Skeletal muscle satellite cell (primary cell): ENCODE measurements at regions not wholly inside any gene's neighbourhood (a gene's known extent, or its start where the extent isn't known, plus 50 kb on each side); places are given as distances from the start of the nearest gene placed in this dataset.

Source experiments
- H3K27me3 ChIP-seq: 2 replicates; pipeline ENCODE4 v1.7.0; 2013; ENCODE audit warnings: low read length; ENCODE audit not compliant: control insufficient read depth, insufficient read depth
- H3K36me3 ChIP-seq: 2 replicates; pipeline ENCODE4 v1.7.0; 2013; ENCODE audit warnings: mild to moderate bottlenecking, control low read depth, low read length; ENCODE audit not compliant: insufficient read depth
- H3K4me1 ChIP-seq: 2 replicates; pipeline ENCODE4 v1.7.0; 2013; ENCODE audit warnings: low read length; ENCODE audit not compliant: control insufficient read depth, insufficient read depth
- H3K4me2 ChIP-seq: 2 replicates; pipeline ENCODE4 v1.7.0; 2013; ENCODE audit warnings: mild to moderate bottlenecking, low read length
- H3K4me3 ChIP-seq: 2 replicates; pipeline ENCODE4 v1.7.0; 2013; ENCODE audit warnings: low read length
- H3K9ac ChIP-seq: 2 replicates; pipeline ENCODE4 v1.7.0; 2013; ENCODE audit warnings: mild to moderate bottlenecking, low read depth, low read length, moderate library complexity
- H3K9me3 ChIP-seq: replicated peaks from 2 replicates; pipeline ENCODE4 v1.7.0; 2013; ENCODE audit warnings: mild to moderate bottlenecking, control low read depth, low read length

DNA sequence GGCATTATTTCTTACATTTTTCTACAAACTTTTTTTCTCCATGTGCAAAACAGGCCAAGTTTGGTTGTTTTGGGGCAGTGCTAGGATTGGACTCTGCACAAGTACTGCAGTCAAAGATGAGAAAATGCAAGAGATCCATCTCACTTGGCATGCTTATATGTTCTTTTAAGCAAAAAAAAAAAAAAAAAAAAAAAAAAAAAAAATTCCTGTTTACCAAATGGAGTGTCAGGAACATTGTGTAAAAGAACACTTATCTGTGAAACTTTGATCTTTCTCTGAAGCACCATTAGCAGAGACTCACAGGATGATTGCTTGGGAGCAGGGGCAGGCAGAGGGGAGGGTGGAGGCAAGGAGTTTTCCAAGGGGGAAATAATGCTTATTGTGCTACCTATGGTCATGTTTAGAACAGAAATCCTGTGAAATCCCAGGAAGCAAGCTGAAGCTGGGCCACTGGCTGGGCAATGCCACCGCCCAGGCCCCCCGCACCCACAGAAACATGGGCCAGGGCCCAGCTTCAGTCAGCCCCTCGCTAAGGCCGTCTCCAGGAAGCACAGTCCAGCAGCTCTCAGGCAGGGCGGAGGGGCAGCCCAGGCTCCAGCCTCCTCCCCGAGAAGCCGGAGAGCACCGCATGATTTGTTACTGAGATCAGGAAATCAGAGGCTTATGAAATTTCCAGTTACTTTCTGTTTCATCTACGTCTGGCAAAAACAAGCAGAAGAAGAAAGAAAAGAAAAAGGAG is 229.4 kb downstream of the ZNF516 start:
- Histone ChIP-seq H3K4me3 (peak overlapping the region; percentile 57), H3K9ac (peak overlapping the region; percentile 34), H3K4me2 (peak overlapping the region; percentile 71), H3K36me3 (no peaks in the 10 kb centered on the region), H3K27me3 (peaks cover 7% of the 10 kb centered on the region), H3K4me1 (no peaks in the 10 kb centered on the region), H3K9me3 (no peaks in the 10 kb centered on the region)

DNA sequence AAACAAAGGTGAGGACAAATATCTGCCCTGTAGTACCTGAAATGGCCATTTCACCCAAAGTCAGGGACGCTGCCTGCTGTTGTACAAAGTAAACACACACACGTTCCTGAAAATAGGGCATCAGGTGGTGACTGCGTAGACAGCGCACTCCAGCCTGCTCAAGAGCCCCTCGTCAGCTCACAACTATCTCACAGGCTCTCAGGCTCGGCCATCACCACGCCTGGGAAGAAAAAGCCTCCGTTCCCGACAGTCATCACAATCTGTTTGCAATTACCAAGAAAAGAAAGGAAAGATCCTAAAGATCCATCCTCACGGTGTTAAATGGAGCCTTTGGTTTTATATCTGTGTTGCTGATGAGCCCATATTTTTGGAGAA is 230.2 kb downstream of the ZNF516 start:
- Histone ChIP-seq H3K36me3 (no peaks in the 10 kb centered on the region), H3K9ac (no peak overlapping the region), H3K4me1 (no peaks in the 10 kb centered on the region), H3K9me3 (no peaks in the 10 kb centered on the region), H3K4me2 (no peak overlapping the region), H3K4me3 (no peak overlapping the region), H3K27me3 (peaks cover 7% of the 10 kb centered on the region)

DNA sequence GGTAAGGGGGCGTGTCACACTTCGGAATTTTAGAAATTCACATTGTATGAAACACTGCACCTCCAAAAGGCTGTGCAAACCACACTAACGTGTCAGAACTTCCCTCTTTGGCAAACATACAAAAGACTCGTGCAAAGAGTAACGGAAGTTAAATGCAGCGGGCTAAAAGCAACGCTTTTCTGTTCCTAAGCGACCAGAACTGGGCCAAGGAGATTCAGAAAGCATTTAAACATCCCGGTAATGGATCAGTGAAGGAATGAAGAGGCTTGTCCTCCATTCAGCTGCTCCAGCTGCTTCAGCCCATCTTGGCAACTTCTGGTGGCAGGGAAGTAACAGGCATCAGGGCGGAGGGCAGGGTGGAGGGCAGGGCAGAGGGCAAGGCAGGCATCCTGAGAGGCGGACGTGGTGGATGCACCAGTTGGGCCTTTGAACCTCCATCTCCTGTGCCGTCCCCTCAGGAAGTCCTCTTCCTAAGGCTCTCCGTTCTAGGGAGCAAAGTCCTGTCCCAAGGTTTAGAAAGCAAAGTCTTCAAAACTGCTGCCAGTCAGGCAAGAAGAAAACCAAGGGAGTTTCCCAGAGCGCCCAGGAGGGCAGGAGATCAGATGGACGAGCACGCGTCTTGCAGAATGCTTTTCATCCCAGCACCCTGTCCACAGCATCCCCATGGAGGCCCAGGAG is 230.7 kb downstream of the ZNF516 start:
- no peaks in the 10 kb centered on the region for H3K9me3 ChIP-seq
- no peaks in the 10 kb centered on the region for H3K36me3 ChIP-seq
- H3K4me3 ChIP-seq, result no peak overlapping the region
- no peak overlapping the region for H3K4me2 ChIP-seq
- H3K9ac ChIP-seq, result no peak overlapping the region
- H3K27me3 ChIP-seq, result peaks cover 7% of the 10 kb centered on the region
- peaks cover under 1% of the 10 kb centered on the region for H3K4me1 ChIP-seq

DNA sequence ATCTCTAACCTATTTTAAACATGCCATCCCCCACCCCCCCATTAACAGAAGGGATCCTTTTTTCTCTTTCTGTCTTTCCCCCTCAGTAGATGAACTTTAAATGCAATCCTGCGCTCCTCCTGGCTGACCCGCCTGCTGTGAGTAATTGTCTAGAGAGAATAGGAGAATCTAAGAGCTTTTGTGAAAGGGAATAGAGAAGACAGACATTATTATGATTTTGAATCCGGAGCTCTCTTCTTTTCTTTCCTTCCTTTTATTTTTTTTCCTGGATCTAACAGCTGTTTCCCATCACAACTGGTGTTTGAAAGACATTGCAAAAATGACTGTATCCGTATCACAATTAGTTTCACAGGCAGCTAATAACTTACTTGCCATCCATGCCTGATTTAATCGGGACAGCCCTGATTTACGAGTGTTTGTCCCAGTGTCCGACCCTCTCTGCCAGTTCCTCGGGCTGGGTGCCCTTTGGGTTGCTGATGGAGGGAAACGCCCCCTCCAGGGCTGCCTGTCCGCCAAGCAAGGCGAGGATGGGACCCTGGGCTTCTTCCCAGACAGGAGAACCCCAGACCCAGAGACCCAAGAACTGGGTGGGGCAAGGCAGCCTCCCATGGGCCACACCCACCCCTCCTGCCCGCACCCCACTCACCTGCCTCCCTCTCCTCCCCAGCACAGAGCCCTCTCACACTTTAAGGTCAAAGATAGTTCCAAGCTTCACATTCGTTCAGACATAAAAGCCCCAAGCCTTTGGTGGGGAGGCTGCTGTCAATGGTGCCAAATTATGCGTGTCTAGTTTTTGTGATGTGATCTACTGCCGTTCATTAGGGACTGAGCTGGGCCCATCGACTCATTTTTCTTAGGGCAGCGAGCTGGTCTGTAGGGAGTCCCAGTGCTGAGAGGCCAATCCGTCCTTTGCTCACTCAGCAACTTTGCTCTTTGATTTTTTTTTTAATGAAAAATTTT is 231.7 kb downstream of the ZNF516 start:
- H3K4me2 ChIP-seq, result no peak overlapping the region
- H3K9ac ChIP-seq, result no peak overlapping the region
- no peak overlapping the region for H3K4me3 ChIP-seq
- H3K27me3 ChIP-seq, result peaks cover 11% of the 10 kb centered on the region
- H3K9me3 ChIP-seq, result no peaks in the 10 kb centered on the region
- H3K36me3 ChIP-seq, result no peaks in the 10 kb centered on the region
- peaks cover 8% of the 10 kb centered on the region for H3K4me1 ChIP-seq

DNA sequence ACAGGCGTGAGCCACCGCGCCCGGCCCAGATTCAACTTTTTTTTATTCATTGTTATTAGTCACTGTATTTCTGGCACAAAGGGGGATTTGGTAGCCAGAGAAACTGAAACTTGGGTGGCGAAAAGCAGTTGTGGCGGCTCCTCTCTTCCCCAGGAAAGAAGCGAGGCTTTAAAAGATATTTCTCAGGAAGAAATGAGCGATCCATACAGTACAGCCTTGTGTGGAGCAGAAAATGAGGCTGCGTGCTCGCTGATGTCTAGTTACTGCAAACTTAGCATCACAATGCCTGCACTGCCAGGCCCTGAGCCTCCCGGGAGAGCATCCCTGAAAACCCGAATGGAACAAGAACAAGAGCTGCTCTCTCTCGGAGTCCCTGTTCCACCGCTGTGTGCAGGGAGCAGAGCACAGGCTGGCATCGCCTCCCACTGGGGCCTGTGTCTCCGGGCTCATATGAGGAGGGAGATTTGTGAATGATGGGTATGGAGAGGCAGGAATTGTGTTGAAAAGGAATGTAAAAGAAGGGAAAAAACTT is 234.0 kb downstream of the ZNF516 start:
- Histone ChIP-seq H3K9me3 (no peaks in the 10 kb centered on the region), H3K27me3 (peaks cover 14% of the 10 kb centered on the region), H3K36me3 (no peaks in the 10 kb centered on the region), H3K4me1 (peaks cover 13% of the 10 kb centered on the region), H3K4me3 (no peak overlapping the region), H3K4me2 (no peak overlapping the region), H3K9ac (no peak overlapping the region)

DNA sequence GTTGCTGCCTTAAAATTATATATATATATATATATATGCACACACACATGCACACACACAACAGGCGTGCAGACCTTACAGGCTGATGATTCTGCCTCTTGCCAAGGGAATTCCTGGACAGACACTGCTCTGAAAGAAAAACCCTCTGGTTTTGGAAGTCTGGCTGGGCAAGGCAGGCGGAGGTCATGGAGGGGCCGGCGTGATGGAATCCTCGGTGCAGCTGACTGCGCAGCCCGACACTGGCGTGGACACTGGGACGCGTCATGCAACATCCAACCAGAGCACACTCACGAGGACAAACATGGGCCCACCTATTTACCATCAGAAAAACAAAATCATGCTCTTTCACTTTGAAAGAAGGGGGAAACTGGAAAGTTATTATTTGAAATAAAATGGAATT is 235.3 kb downstream of the ZNF516 start:
- Histone ChIP-seq H3K27me3 (peaks cover 14% of the 10 kb centered on the region), H3K9me3 (no peaks in the 10 kb centered on the region), H3K4me2 (no peak overlapping the region), H3K36me3 (no peaks in the 10 kb centered on the region), H3K9ac (no peak overlapping the region), H3K4me1 (peaks cover 13% of the 10 kb centered on the region), H3K4me3 (no peak overlapping the region)

DNA sequence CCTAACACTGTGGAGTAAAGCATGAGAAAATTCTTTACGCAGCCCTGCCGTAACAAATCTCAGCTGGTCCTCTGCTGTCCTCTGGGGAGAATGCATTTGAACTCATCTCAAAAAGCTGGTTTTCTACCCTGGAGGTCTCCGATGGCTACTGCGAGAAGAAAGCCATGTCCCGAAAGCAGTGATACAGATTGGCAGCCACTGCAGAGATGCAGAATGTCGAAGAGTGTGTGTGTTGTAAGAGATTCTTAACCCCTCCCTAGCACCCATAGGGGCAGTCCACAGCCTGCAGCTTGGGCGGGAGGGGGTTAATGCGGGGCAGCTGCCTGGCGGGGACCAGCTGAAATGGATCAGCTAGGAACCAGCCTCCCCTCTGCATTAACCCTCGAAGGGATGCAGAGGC is 235.9 kb downstream of the ZNF516 start:
- Histone ChIP-seq H3K4me2 (peak overlapping the region; percentile 53), H3K36me3 (no peaks in the 10 kb centered on the region), H3K4me1 (peaks cover 13% of the 10 kb centered on the region), H3K9ac (no peak overlapping the region), H3K9me3 (no peaks in the 10 kb centered on the region), H3K27me3 (peaks cover 14% of the 10 kb centered on the region), H3K4me3 (no peak overlapping the region)

DNA sequence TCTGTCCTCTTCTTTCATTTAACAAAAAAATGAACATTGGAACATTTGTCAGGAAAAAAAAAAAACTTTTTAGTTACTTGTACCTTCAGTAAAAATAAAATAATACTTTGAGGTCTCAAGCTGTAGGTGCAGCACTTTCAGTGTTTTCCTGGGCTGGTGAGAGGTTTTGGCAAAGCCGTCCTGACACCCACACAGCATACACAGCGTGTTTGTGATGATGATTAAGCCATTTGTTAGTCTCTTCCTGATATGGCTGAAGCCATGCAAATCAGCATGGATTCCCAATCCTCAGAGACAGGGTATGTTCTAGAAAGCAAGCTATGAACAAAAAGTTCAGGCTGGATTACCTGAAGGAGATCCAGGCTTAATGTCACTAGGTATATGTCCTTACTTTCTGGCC is 236.8 kb downstream of the ZNF516 start:
- Histone ChIP-seq H3K4me2 (no peak overlapping the region), H3K9ac (no peak overlapping the region), H3K9me3 (no peaks in the 10 kb centered on the region), H3K4me1 (peaks cover 13% of the 10 kb centered on the region), H3K4me3 (no peak overlapping the region), H3K27me3 (peaks cover 13% of the 10 kb centered on the region), H3K36me3 (no peaks in the 10 kb centered on the region)

DNA sequence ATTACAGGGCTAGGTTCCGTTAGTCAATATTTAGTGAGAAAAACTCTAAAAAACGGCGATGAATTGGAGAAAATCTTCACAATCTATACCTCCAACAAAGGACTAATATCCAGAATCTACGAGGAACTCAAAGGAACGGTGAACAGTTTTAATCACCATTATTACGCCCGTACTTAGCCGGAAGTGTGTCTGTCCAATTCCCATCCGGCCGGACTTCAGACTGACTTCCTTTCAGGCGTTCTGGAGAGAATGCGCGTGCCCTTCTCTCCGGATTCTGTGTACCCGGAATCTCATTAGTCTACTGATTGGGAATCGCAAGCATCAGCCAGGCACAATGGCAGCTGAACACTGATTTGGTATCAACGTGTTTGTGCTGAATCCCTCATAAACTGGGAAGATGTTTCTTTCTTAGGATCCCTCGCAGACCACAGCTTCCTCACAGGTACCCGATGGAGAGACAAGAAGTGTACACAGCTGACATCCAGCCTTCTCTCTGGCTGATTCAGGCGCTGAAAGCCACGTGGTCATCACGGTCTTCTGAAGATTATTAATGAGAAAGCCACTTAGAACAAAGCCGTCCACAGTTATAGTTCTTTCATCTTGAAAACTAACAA is 239.9 kb downstream of the ZNF516 start:
- Histone ChIP-seq H3K9me3 (no peaks in the 10 kb centered on the region), H3K4me1 (peaks cover 13% of the 10 kb centered on the region), H3K27me3 (peaks cover 11% of the 10 kb centered on the region), H3K4me2 (no peak overlapping the region), H3K36me3 (no peaks in the 10 kb centered on the region), H3K4me3 (no peak overlapping the region), H3K9ac (no peak overlapping the region)

DNA sequence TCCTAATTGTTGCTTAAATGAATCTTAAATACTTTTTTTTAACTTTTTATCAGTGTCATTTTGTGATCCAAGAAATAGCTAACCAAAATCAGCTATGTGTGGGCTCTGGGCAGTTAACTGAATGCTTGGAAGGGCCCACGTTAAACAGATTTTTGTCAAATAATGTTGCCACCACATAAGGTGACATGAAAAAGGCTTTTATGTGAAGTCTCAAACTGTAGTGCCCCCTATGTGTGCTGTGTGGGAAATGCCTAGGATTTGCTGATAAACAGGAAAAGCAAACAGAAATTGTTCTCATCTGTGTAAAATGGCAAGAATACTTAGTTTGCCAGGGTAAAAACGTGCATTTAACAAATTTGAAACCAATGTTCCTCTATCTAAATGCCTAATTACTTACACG is 242.2 kb downstream of the ZNF516 start:
- peaks cover 7% of the 10 kb centered on the region for H3K27me3 ChIP-seq
- no peaks in the 10 kb centered on the region for H3K9me3 ChIP-seq

DNA sequence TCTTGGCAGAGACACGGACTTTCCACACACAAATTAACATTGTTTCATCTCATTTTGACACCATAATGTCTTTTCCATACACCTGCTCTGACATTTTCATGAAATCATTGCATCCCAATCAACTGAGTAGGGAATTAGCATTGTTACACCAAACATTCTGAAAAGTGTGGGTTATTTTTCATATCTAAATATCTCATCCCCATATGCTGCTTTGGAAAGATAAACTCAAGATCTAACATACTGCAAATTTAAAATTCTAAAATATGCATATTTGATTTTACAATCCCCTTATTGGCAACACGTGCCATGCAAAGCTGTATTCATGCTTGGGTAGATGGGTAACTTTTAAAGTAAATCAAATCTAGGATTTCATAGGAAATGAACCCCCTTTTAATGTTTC is 242.9 kb downstream of the ZNF516 start:
- Histone ChIP-seq H3K9me3 (no peaks in the 10 kb centered on the region), H3K36me3 (no peaks in the 10 kb centered on the region), H3K9ac (no peak overlapping the region), H3K4me1 (no peaks in the 10 kb centered on the region), H3K4me3 (no peak overlapping the region), H3K27me3 (peaks cover 4% of the 10 kb centered on the region), H3K4me2 (no peak overlapping the region)

More for the DNA sequence above, 242.2 kb downstream of the ZNF516 start:
- Histone ChIP-seq H3K36me3 (no peaks in the 10 kb centered on the region), H3K4me1 (peaks cover under 1% of the 10 kb centered on the region), H3K4me3 (no peak overlapping the region), H3K9ac (no peak overlapping the region), H3K4me2 (no peak overlapping the region)
